Chondrocyte (in vitro differentiated cells): ENCODE measurements at regions not wholly inside any gene's neighbourhood (a gene's known extent, or its start where the extent isn't known, plus 50 kb on each side); places are given as distances from the start of the nearest gene placed in this dataset.

Experiments used
- DNase-seq: peaks from one replicate; pipeline ENCODE4 v3.0.0; 2021; ENCODE audit warnings: mixed read lengths, low spot score
- H3K27ac Mint-ChIP-seq: one replicate; pipeline ENCODE4 v1.8.0; 2021; ENCODE audit warnings: mild to moderate bottlenecking, moderate library complexity, mixed read lengths; ENCODE audit not compliant: unreplicated experiment
- H3K27me3 Mint-ChIP-seq: 2 replicates; pipeline ENCODE4 v1.8.0; 2021; ENCODE audit warnings: low read depth, mixed read lengths
- H3K36me3 Mint-ChIP-seq: 2 replicates; pipeline ENCODE4 v1.8.0; 2021; ENCODE audit warnings: low read depth, mixed read lengths
- H3K4me1 Mint-ChIP-seq: 2 replicates; pipeline ENCODE4 v1.8.0; 2021; ENCODE audit warnings: low read depth, mild to moderate bottlenecking, mixed read lengths
- H3K4me3 Mint-ChIP-seq: one replicate; pipeline ENCODE4 v1.8.0; 2021; ENCODE audit warnings: mild to moderate bottlenecking, moderate library complexity, mixed read lengths; ENCODE audit not compliant: unreplicated experiment
- H3K9me3 Mint-ChIP-seq: 2 replicates; pipeline ENCODE4 v1.8.0; 2021; ENCODE audit warnings: low read depth, mixed read lengths
- TF ChIP-seq, protein P1 (sequence below): fragments of 200-600 bp; sonication (generic); IDR thresholded peaks from 2 replicates; pipeline ENCODE4 v1.5.0; 2021; ENCODE audit warnings: antibody characterized with exemption, mild to moderate bottlenecking, moderate library complexity

DNA sequence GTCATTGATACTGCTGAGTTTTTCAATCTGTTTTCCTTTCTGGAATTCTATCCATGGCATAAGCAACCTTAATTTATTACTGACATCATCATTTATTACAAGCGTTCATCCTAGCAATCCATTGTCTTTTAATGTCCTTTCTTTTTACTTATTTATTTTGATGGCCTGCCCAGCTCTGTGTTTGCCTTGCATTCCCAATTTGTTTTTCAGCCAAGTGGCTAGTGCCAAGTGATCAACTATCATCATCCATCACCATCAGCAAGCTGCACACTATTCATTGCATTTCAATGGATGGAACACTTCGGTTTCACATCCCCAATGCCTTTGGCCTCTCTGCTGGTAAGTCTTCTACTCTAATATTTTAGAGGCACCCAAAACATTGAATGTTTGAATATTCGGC, 831.7 kb upstream of the EPHA5 start:
- DNase-seq = no peak
- Mint-ChIP-seq H3K9me3 (peaks cover 2% of the 10 kb centered on the region), H3K36me3 (no peaks in the 10 kb centered on the region), H3K27me3 (peaks cover 1% of the 10 kb centered on the region), H3K4me3 (no peak overlapping the region), H3K4me1 (no peaks in the 10 kb centered on the region), H3K27ac (no peak overlapping the region)
- TF ChIP-seq, protein P1, sequence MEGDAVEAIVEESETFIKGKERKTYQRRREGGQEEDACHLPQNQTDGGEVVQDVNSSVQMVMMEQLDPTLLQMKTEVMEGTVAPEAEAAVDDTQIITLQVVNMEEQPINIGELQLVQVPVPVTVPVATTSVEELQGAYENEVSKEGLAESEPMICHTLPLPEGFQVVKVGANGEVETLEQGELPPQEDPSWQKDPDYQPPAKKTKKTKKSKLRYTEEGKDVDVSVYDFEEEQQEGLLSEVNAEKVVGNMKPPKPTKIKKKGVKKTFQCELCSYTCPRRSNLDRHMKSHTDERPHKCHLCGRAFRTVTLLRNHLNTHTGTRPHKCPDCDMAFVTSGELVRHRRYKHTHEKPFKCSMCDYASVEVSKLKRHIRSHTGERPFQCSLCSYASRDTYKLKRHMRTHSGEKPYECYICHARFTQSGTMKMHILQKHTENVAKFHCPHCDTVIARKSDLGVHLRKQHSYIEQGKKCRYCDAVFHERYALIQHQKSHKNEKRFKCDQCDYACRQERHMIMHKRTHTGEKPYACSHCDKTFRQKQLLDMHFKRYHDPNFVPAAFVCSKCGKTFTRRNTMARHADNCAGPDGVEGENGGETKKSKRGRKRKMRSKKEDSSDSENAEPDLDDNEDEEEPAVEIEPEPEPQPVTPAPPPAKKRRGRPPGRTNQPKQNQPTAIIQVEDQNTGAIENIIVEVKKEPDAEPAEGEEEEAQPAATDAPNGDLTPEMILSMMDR = no peak

GRCh38 chr4:66490729-66491128, 820.4 kb upstream of the EPHA5 start:
- H3K9me3 Mint-ChIP-seq = no peaks in the 10 kb centered on the region
- H3K27ac Mint-ChIP-seq = no peak overlapping the region
- DNase-seq = no peak
- no peaks in the 10 kb centered on the region for H3K27me3 Mint-ChIP-seq
- no peaks in the 10 kb centered on the region for H3K36me3 Mint-ChIP-seq
- H3K4me3 Mint-ChIP-seq = no peak overlapping the region
- TF ChIP-seq, protein P1 = no peak
- H3K4me1 Mint-ChIP-seq = peaks cover 6% of the 10 kb centered on the region

- Mint-ChIP-seq H3K27ac (no peak overlapping the region), H3K4me1 (peaks cover 6% of the 10 kb centered on the region), H3K9me3 (no peaks in the 10 kb centered on the region), H3K27me3 (no peaks in the 10 kb centered on the region), H3K4me3 (no peak overlapping the region), H3K36me3 (no peaks in the 10 kb centered on the region)
- no peak for DNase-seq
- TF ChIP-seq, protein P1 = no peak
Measured at GRCh38 chr4:66489783-66490452, 819.6 kb upstream of the EPHA5 start.

GRCh38 chr4:66489370-66489769, 819.1 kb upstream of the EPHA5 start:
- Mint-ChIP-seq H3K4me1 (peaks cover 6% of the 10 kb centered on the region), H3K4me3 (no peak overlapping the region), H3K9me3 (no peaks in the 10 kb centered on the region), H3K27me3 (no peaks in the 10 kb centered on the region), H3K27ac (no peak overlapping the region), H3K36me3 (no peaks in the 10 kb centered on the region)
- no peak for DNase-seq
- TF ChIP-seq, protein P1 = no peak

- H3K9me3 Mint-ChIP-seq = no peaks in the 10 kb centered on the region
- H3K27me3 Mint-ChIP-seq = no peaks in the 10 kb centered on the region
- no peak overlapping the region for H3K27ac Mint-ChIP-seq
- DNase-seq = no peak
- no peaks in the 10 kb centered on the region for H3K36me3 Mint-ChIP-seq
- H3K4me3 Mint-ChIP-seq = no peak overlapping the region
- TF ChIP-seq, protein P1 = no peak
- H3K4me1 Mint-ChIP-seq = peaks cover 6% of the 10 kb centered on the region
Measured at GRCh38 chr4:66486068-66486467, 815.8 kb upstream of the EPHA5 start.
